CD4-positive, CD25-positive, alpha-beta regulatory T cell (primary cell): ENCODE measurements at regions not wholly inside any gene's neighbourhood (a gene's known extent, or its start where the extent isn't known, plus 50 kb on each side); places are given as distances from the start of the nearest gene placed in this dataset.

Experiments used
- ATAC-seq, 2 donors: fragments of 150-1000 bp; cut with Tn5 transposase; one replicate each; pipeline ENCODE4 v1.10.0; 2021; ENCODE audit warnings: low read depth in 2 of 2, moderate number of reproducible peaks in 2 of 2, moderate library complexity in 1 of 2
- DNase-seq, 3 donors: peaks; one replicate each; pipeline versions ENCODE4 v3.0.0 to v3.0.0-alpha.2; 2012 to 2022; ENCODE audit warnings: mixed read lengths in 1 of 3
- H3K27ac ChIP-seq: one replicate; pipeline ENCODE4 v1.7.0; 2013; ENCODE audit warnings: mild to moderate bottlenecking, low read length; ENCODE audit not compliant: insufficient read depth, poor library complexity, severe bottlenecking
- H3K27me3 ChIP-seq: one replicate; pipeline ENCODE4 v1.7.0; 2013; ENCODE audit warnings: low read length; ENCODE audit not compliant: control insufficient read depth, insufficient read depth
- H3K36me3 ChIP-seq: one replicate; pipeline ENCODE4 v1.7.0; 2013; ENCODE audit warnings: mild to moderate bottlenecking, low read length, moderate library complexity; ENCODE audit not compliant: control insufficient read depth, insufficient read depth
- H3K4me1 ChIP-seq: 2 replicates; pipeline ENCODE4 v1.7.0; 2013; ENCODE audit warnings: mild to moderate bottlenecking, low read length; ENCODE audit not compliant: insufficient read depth, control insufficient read depth, poor library complexity, severe bottlenecking
- H3K4me3 ChIP-seq: one replicate; pipeline ENCODE4 v1.7.0; 2013; ENCODE audit warnings: low read depth, mild to moderate bottlenecking, low read length, moderate library complexity
- H3K9me3 ChIP-seq, 2 experiments: 1 replicate in 1 of 2; 2 replicates in 1 of 2; pipeline ENCODE4 v1.7.0; 2013; ENCODE audit warnings: low read length in 2 of 2, mild to moderate bottlenecking in 1 of 2, moderate library complexity in 1 of 2; ENCODE audit not compliant: control insufficient read depth in 2 of 2
- H3K27ac Mint-ChIP-seq, 3 donors: one replicate each; pipeline ENCODE4 v1.8.0; 2020 to 2022; ENCODE audit warnings: mild to moderate bottlenecking in 3 of 3, mixed read lengths in 3 of 3, moderate library complexity in 2 of 3
- H3K27me3 Mint-ChIP-seq: one replicate; pipeline ENCODE4 v1.8.0; 2022; ENCODE audit warnings: mild to moderate bottlenecking, mixed read lengths
- H3K36me3 Mint-ChIP-seq: one replicate; pipeline ENCODE4 v1.8.0; 2020; ENCODE audit warnings: mixed read lengths
- H3K4me1 Mint-ChIP-seq, 4 donors: one replicate each; pipeline ENCODE4 v1.8.0; 2020 to 2022; ENCODE audit warnings: mixed read lengths in 4 of 4, mild to moderate bottlenecking in 1 of 4
- H3K4me3 Mint-ChIP-seq, 4 donors: one replicate each; pipeline ENCODE4 v1.8.0; 2020 to 2022; ENCODE audit warnings: mild to moderate bottlenecking in 4 of 4, mixed read lengths in 4 of 4, moderate library complexity in 3 of 4
- H3K9me3 Mint-ChIP-seq, 7 donors: one replicate each; pipeline ENCODE4 v1.8.0; 2020 to 2022; ENCODE audit warnings: mixed read lengths in 7 of 7, mild to moderate bottlenecking in 3 of 7, moderate library complexity in 2 of 7

- H3K27me3 Mint-ChIP-seq = no peaks in the 10 kb centered on the region
- peaks cover 0 to 26% (median 4%) of the 10 kb centered on the region in 7 donors for H3K9me3 Mint-ChIP-seq
- no peaks in the 10 kb centered on the region for H3K36me3 Mint-ChIP-seq
- DNase-seq (no peak), ATAC-seq (no peak)
- H3K4me3 Mint-ChIP-seq = no peak overlapping the region
- H3K9me3 ChIP-seq = peaks cover 0 to 6% of the 10 kb centered on the region in 2 experiments
- no peaks in the 10 kb centered on the region for H3K4me1 ChIP-seq
- no peaks in the 10 kb centered on the region for H3K27me3 ChIP-seq
- H3K36me3 ChIP-seq = no peaks in the 10 kb centered on the region
- H3K4me3 ChIP-seq = no peak overlapping the region
- H3K4me1 Mint-ChIP-seq = no peaks in the 10 kb centered on the region
- no peak overlapping the region for H3K27ac Mint-ChIP-seq
- no peak overlapping the region for H3K27ac ChIP-seq
Observed at GRCh38 chr21:18608226-18608625, 204.6 kb upstream of the TMPRSS15 start.

DNA sequence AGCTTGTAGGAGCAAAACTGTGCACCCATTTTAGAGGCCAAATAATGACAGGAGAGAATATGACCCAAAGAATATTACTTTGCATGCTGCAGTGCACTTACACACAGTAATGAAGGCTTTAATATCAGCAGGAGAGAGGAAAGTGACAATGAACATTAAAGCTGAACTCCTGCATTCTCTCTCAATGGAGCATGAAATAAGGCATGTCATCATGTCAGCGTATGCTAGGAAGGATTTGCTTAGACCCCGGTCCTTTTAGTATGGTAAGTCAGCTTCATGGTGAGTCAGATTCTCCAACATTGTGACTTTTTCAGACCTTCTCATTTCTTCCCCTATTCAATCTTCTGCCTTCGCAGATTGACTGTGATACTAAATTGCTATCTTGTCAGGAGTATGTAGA is 210.7 kb upstream of the TMPRSS15 start:
- no peak for DNase-seq
- no peaks in the 10 kb centered on the region for H3K4me1 Mint-ChIP-seq
- peaks cover 0 to 2% of the 10 kb centered on the region in 2 experiments for H3K9me3 ChIP-seq
- peaks cover 0 to 23% (median 6%) of the 10 kb centered on the region in 7 donors for H3K9me3 Mint-ChIP-seq
- no peaks in the 10 kb centered on the region for H3K27me3 Mint-ChIP-seq
- no peak for ATAC-seq
- H3K36me3 Mint-ChIP-seq = no peaks in the 10 kb centered on the region
- H3K36me3 ChIP-seq = no peaks in the 10 kb centered on the region
- no peak overlapping the region for H3K27ac ChIP-seq
- no peak overlapping the region for H3K27ac Mint-ChIP-seq
- H3K4me1 ChIP-seq = no peaks in the 10 kb centered on the region
- no peaks in the 10 kb centered on the region for H3K27me3 ChIP-seq
- no peak overlapping the region for H3K4me3 Mint-ChIP-seq
- no peak overlapping the region for H3K4me3 ChIP-seq

DNA sequence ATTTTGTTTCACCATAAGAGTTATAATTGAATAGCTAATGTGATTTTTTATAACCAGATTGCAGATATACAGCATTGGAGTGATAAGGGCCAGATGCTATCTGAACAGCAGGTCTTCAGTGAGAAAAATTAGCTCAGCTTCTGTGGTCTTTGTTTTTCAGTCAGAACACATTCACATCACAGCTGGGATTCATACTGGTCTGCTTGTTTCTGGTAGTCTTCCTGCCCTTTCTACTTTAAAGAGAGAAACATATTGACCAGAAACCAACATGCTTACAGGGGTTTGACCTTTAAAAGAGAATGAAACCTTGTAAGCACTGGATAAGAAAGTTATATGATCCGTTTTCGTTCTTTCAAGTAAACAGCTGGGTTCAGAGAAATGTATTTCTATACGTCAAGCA is 213.7 kb upstream of the TMPRSS15 start:
- Mint-ChIP-seq H3K27ac (no peak overlapping the region), H3K36me3 (no peaks in the 10 kb centered on the region), H3K9me3 (peaks cover 0 to 24% (median 5%) of the 10 kb centered on the region in 7 donors), H3K4me1 (no peaks in the 10 kb centered on the region), H3K27me3 (no peaks in the 10 kb centered on the region), H3K4me3 (no peak overlapping the region)
- Histone ChIP-seq H3K27ac (no peak overlapping the region), H3K4me1 (no peaks in the 10 kb centered on the region), H3K9me3 (peaks cover 0 to 2% of the 10 kb centered on the region in 2 experiments), H3K36me3 (no peaks in the 10 kb centered on the region), H3K27me3 (no peaks in the 10 kb centered on the region), H3K4me3 (no peak overlapping the region)
- ATAC-seq (no peak), DNase-seq (no peak)

- H3K27me3 ChIP-seq = no peaks in the 10 kb centered on the region
- H3K27ac ChIP-seq = no peak overlapping the region
- no peak overlapping the region for H3K4me3 ChIP-seq
- H3K36me3 ChIP-seq = no peaks in the 10 kb centered on the region
- Mint-ChIP-seq H3K27ac (no peak overlapping the region), H3K27me3 (no peaks in the 10 kb centered on the region), H3K4me1 (no peaks in the 10 kb centered on the region), H3K4me3 (no peak overlapping the region), H3K36me3 (no peaks in the 10 kb centered on the region), H3K9me3 (peaks cover 0 to 21% (median 6%) of the 10 kb centered on the region in 7 donors)
- H3K4me1 ChIP-seq = no peaks in the 10 kb centered on the region
- no peak for DNase-seq
- H3K9me3 ChIP-seq = peaks cover 0 to 4% of the 10 kb centered on the region in 2 experiments
- no peak for ATAC-seq
Observed at GRCh38 chr21:18620436-18620835, 216.9 kb upstream of the TMPRSS15 start.

DNA sequence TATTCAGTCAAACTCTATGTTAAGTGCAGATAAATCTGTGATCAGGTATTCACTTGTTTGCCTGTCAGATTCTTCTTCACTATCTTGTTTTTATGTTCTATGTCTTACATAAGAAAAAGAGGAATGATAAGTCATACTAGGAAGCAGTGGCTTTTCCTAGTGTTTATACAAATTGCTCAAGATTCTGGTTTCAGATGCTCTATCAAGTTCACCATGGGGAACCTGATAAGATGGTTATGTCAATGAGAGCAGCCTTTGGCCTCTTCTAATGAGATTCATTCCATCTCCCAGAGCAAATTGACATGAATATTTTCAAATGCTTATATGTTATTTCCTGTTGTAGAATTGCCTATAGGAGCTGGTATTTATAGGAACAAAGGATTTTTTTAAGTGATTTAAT is 218.8 kb upstream of the TMPRSS15 start:
- no peak overlapping the region for H3K27ac ChIP-seq
- H3K9me3 ChIP-seq = peaks cover 0 to 4% of the 10 kb centered on the region in 2 experiments
- H3K4me1 ChIP-seq = no peaks in the 10 kb centered on the region
- H3K36me3 Mint-ChIP-seq = no peaks in the 10 kb centered on the region
- no peaks in the 10 kb centered on the region for H3K4me1 Mint-ChIP-seq
- no peaks in the 10 kb centered on the region for H3K27me3 ChIP-seq
- H3K4me3 ChIP-seq = no peak overlapping the region
- peaks cover 0 to 19% (median 6%) of the 10 kb centered on the region in 7 donors for H3K9me3 Mint-ChIP-seq
- H3K27me3 Mint-ChIP-seq = no peaks in the 10 kb centered on the region
- no peak overlapping the region for H3K4me3 Mint-ChIP-seq
- no peak overlapping the region for H3K27ac Mint-ChIP-seq
- DNase-seq (no peak), ATAC-seq (no peak)
- H3K36me3 ChIP-seq = no peaks in the 10 kb centered on the region

GRCh38 chr21:18630446-18630845 is 226.9 kb upstream of the TMPRSS15 start:
- H3K4me1 ChIP-seq = no peaks in the 10 kb centered on the region
- no peaks in the 10 kb centered on the region for H3K27me3 ChIP-seq
- Mint-ChIP-seq H3K9me3 (peaks cover 4 to 39% (median 5%) of the 10 kb centered on the region in 7 donors), H3K27me3 (no peaks in the 10 kb centered on the region), H3K4me1 (no peaks in the 10 kb centered on the region), H3K27ac (no peak overlapping the region), H3K4me3 (no peak overlapping the region), H3K36me3 (no peaks in the 10 kb centered on the region)
- H3K9me3 ChIP-seq = peaks cover 0 to 2% of the 10 kb centered on the region in 2 experiments
- no peak overlapping the region for H3K27ac ChIP-seq
- no peak for ATAC-seq
- H3K4me3 ChIP-seq = no peak overlapping the region
- no peaks in the 10 kb centered on the region for H3K36me3 ChIP-seq
- DNase-seq = no peak

DNA sequence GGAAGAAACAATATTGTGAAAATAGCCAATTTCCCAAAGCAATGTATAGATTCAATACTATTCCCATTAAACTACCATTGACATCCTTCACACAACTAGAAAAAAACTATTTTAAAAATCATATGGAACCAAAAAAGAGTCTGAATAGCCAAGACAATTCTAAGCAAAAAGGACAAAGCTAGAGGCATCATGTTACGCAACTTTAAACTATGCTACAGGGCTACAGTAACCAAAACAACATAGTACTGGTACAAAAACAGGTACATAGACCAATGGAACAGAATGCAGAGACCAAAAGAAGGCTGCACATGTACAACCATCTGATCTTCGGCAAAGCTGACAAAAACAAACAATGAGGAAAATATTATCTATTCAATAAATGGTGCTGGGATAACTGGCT is 233.3 kb upstream of the TMPRSS15 start:
- Mint-ChIP-seq H3K27ac (no peak overlapping the region), H3K36me3 (no peaks in the 10 kb centered on the region), H3K27me3 (no peaks in the 10 kb centered on the region), H3K4me3 (no peak overlapping the region), H3K4me1 (no peaks in the 10 kb centered on the region), H3K9me3 (peaks cover 4 to 25% (median 6%) of the 10 kb centered on the region in 7 donors)
- no peak for DNase-seq
- no peak overlapping the region for H3K27ac ChIP-seq
- H3K4me1 ChIP-seq = no peaks in the 10 kb centered on the region
- H3K27me3 ChIP-seq = no peaks in the 10 kb centered on the region
- no peaks in the 10 kb centered on the region for H3K9me3 ChIP-seq
- no peak overlapping the region for H3K4me3 ChIP-seq
- no peaks in the 10 kb centered on the region for H3K36me3 ChIP-seq
- ATAC-seq = no peak

DNA sequence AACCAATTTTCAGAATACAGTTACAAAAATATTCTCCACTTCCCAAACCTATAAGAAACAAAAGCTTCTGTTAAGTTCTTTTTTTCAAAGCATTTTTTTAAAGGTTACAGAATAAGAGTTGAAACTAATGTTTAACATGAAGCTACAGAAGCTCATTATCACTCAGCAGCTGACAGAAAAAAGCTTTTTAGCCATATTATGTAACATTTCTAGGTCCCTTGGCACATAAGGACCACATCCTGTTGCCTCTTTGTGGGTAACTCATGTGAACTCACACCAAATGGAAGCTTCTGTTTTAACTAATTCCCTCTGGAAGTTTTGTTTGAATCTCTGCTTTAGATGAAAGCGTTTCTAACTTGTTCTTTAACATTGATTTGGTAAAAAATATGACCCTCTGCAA is 242.5 kb upstream of the TMPRSS15 start:
- DNase-seq (no peak), ATAC-seq (no peak)
- Mint-ChIP-seq H3K27ac (no peak overlapping the region), H3K4me3 (no peak overlapping the region), H3K36me3 (no peaks in the 10 kb centered on the region), H3K27me3 (no peaks in the 10 kb centered on the region), H3K9me3 (peaks cover 0 to 22% (median 3%) of the 10 kb centered on the region in 7 donors), H3K4me1 (no peaks in the 10 kb centered on the region)
- Histone ChIP-seq H3K36me3 (no peaks in the 10 kb centered on the region), H3K4me3 (no peak overlapping the region), H3K9me3 (peaks cover 0 to 5% of the 10 kb centered on the region in 2 experiments), H3K4me1 (no peaks in the 10 kb centered on the region), H3K27me3 (no peaks in the 10 kb centered on the region), H3K27ac (no peak overlapping the region)
